ENCODE measurements at regions not wholly inside any gene's neighbourhood (a gene's known extent, or its start where the extent isn't known, plus 50 kb on each side); places are given as distances from the start of the nearest gene placed in this dataset.

DNA sequence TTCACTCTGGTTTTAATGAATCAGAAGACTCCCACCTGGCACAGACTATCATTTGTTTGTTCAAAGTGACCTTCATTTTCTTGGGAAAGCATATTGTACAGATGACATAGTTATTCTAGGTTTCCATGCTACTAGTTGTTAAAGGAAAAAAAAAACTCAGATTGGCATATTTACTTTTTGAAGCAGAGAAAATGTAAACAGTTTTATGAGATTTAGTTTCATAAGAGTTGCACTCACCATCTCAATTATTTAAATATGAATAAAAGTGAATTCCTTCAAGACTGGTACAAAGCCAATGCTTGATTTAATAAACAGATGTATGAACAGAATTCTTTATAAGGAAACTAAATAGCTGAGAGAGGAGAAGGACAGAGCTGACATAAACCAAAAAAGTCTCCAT is 280.3 kb upstream of the UGT8 start:
- ATAC-seq, result no peak
- Mint-ChIP-seq H3K4me3 (no peak overlapping the region), H3K27me3 (ENCODE audit: low read depth) (peaks cover under 1% of the 10 kb centered on the region), H3K36me3 (no peaks in the 10 kb centered on the region), H3K9me3 (no peaks in the 10 kb centered on the region), H3K27ac (no peak overlapping the region), H3K4me1 (no peaks in the 10 kb centered on the region)
- ChIA-PET POLR2A (no interaction called here), CTCF (no interaction called here)
- DNase-seq (ENCODE audit: low spot score), result no peak
- TF ChIP-seq, protein P1, sequence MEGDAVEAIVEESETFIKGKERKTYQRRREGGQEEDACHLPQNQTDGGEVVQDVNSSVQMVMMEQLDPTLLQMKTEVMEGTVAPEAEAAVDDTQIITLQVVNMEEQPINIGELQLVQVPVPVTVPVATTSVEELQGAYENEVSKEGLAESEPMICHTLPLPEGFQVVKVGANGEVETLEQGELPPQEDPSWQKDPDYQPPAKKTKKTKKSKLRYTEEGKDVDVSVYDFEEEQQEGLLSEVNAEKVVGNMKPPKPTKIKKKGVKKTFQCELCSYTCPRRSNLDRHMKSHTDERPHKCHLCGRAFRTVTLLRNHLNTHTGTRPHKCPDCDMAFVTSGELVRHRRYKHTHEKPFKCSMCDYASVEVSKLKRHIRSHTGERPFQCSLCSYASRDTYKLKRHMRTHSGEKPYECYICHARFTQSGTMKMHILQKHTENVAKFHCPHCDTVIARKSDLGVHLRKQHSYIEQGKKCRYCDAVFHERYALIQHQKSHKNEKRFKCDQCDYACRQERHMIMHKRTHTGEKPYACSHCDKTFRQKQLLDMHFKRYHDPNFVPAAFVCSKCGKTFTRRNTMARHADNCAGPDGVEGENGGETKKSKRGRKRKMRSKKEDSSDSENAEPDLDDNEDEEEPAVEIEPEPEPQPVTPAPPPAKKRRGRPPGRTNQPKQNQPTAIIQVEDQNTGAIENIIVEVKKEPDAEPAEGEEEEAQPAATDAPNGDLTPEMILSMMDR (IDR thresholded peaks at IDR 0.05), result no peak

DNA sequence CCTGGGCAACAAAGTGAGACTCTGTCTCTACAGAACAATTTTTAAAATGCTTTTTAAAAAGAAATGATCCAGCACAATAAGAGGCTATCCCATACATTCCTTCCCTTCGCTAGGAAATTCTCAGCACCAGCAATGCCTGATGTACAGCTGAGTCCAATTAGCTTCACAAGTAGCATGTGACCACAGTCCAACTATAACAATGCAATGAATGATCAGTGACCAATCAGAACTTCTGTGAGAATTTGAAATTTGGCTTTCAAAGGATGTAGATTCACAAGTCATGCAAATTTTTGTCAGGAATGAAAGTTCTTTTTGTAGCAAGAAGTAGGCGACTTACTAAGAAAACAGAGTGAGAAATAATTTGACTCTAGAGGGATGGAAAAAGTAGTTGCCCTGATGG is 278.5 kb upstream of the UGT8 start:
- TF ChIP-seq RORB (CRISPR knock-in tag; IDR thresholded peaks at IDR 0.05) (no peak), RELA (CRISPR knock-in tag; IDR thresholded peaks at IDR 0.05; ENCODE audit: borderline replicate concordance) (no peak), ZNF423 (CRISPR knock-in tag; IDR thresholded peaks at IDR 0.05) (no peak), GRHL2 (CRISPR knock-in tag; IDR thresholded peaks at IDR 0.05; ENCODE audit: insufficient replicate concordance, severe bottlenecking) (no peak), NR3C1 (CRISPR knock-in tag; conservative IDR thresholded peaks at IDR 0.05; ENCODE audit: low read depth) (no peak), KAT7 (CRISPR knock-in tag; IDR thresholded peaks at IDR 0.05; ENCODE audit: borderline replicate concordance) (no peak), TEAD1 (CRISPR knock-in tag; IDR thresholded peaks at IDR 0.05) (no peak), ZNF416 (CRISPR knock-in tag; IDR thresholded peaks at IDR 0.05) (no peak), ZNF317 (CRISPR knock-in tag; IDR thresholded peaks at IDR 0.05; ENCODE audit: borderline replicate concordance, low read depth) (no peak)
- TF ChIP-seq, protein P2, sequence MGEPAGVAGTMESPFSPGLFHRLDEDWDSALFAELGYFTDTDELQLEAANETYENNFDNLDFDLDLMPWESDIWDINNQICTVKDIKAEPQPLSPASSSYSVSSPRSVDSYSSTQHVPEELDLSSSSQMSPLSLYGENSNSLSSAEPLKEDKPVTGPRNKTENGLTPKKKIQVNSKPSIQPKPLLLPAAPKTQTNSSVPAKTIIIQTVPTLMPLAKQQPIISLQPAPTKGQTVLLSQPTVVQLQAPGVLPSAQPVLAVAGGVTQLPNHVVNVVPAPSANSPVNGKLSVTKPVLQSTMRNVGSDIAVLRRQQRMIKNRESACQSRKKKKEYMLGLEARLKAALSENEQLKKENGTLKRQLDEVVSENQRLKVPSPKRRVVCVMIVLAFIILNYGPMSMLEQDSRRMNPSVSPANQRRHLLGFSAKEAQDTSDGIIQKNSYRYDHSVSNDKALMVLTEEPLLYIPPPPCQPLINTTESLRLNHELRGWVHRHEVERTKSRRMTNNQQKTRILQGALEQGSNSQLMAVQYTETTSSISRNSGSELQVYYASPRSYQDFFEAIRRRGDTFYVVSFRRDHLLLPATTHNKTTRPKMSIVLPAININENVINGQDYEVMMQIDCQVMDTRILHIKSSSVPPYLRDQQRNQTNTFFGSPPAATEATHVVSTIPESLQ (CRISPR knock-in tag; IDR thresholded peaks at IDR 0.05), result no peak
- Mint-ChIP-seq H3K27me3 (ENCODE audit: low read depth) (no peaks in the 10 kb centered on the region), H3K36me3 (no peaks in the 10 kb centered on the region), H3K4me3 (no peak overlapping the region), H3K9me3 (no peaks in the 10 kb centered on the region), H3K27ac (no peak overlapping the region), H3K4me1 (no peaks in the 10 kb centered on the region)
- ChIA-PET POLR2A (no interaction called here), CTCF (no interaction called here)
- ATAC-seq, result no peak
- DNase-seq (ENCODE audit: low spot score), result no peak

DNA sequence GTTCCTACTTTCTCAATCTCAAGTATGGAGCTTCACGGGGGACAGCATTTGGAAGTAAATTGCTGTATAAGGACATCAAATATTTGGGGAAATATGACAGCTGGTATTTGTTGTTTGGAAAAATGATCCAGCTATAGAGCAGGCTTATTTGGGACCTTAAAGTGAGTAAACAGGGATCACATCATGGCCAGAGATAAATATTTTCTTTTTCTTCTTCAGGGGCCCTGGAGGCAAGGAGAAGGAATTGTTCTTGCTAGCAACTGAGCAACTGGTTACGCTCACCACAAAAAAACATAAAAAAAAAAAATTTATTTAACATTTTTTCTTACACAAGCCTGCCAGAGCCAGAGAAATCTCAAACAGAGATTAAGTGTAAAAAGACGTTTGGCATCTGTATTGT is 277.2 kb upstream of the UGT8 start:
- POLR2A ChIA-PET, result no interaction called here
- DNase-seq (ENCODE audit: low spot score) (no peak), ATAC-seq (no peak)
- CTCF ChIA-PET, result no interaction called here
- H3K27me3 Mint-ChIP-seq (ENCODE audit: low read depth), result no peaks in the 10 kb centered on the region
- no peaks in the 10 kb centered on the region for H3K36me3 Mint-ChIP-seq
- no peak overlapping the region for H3K4me3 Mint-ChIP-seq
- TF ChIP-seq, protein P3, sequence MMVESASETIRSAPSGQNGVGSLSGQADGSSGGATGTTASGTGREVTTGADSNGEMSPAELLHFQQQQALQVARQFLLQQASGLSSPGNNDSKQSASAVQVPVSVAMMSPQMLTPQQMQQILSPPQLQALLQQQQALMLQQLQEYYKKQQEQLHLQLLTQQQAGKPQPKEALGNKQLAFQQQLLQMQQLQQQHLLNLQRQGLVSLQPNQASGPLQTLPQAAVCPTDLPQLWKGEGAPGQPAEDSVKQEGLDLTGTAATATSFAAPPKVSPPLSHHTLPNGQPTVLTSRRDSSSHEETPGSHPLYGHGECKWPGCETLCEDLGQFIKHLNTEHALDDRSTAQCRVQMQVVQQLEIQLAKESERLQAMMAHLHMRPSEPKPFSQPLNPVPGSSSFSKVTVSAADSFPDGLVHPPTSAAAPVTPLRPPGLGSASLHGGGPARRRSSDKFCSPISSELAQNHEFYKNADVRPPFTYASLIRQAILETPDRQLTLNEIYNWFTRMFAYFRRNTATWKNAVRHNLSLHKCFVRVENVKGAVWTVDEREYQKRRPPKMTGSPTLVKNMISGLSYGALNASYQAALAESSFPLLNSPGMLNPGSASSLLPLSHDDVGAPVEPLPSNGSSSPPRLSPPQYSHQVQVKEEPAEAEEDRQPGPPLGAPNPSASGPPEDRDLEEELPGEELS (CRISPR knock-in tag; IDR thresholded peaks at IDR 0.05), result no peak
- no peak for TF ChIP-seq NR2C2 (CRISPR knock-in tag; IDR thresholded peaks at IDR 0.05)
- TF ChIP-seq ETV6 (CRISPR knock-in tag; IDR thresholded peaks at IDR 0.05), result no peak
- no peak for TF ChIP-seq OVOL2 (CRISPR knock-in tag; IDR thresholded peaks at IDR 0.05; ENCODE audit: borderline replicate concordance)
- TF ChIP-seq, protein P4, sequence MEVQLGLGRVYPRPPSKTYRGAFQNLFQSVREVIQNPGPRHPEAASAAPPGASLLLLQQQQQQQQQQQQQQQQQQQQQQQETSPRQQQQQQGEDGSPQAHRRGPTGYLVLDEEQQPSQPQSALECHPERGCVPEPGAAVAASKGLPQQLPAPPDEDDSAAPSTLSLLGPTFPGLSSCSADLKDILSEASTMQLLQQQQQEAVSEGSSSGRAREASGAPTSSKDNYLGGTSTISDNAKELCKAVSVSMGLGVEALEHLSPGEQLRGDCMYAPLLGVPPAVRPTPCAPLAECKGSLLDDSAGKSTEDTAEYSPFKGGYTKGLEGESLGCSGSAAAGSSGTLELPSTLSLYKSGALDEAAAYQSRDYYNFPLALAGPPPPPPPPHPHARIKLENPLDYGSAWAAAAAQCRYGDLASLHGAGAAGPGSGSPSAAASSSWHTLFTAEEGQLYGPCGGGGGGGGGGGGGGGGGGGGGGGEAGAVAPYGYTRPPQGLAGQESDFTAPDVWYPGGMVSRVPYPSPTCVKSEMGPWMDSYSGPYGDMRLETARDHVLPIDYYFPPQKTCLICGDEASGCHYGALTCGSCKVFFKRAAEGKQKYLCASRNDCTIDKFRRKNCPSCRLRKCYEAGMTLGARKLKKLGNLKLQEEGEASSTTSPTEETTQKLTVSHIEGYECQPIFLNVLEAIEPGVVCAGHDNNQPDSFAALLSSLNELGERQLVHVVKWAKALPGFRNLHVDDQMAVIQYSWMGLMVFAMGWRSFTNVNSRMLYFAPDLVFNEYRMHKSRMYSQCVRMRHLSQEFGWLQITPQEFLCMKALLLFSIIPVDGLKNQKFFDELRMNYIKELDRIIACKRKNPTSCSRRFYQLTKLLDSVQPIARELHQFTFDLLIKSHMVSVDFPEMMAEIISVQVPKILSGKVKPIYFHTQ (CRISPR knock-in tag; IDR thresholded peaks at IDR 0.05), result no peak
- TF ChIP-seq ZBTB21 (CRISPR knock-in tag; IDR thresholded peaks at IDR 0.05; ENCODE audit: borderline replicate concordance), result no peak
- TF ChIP-seq, protein P5, sequence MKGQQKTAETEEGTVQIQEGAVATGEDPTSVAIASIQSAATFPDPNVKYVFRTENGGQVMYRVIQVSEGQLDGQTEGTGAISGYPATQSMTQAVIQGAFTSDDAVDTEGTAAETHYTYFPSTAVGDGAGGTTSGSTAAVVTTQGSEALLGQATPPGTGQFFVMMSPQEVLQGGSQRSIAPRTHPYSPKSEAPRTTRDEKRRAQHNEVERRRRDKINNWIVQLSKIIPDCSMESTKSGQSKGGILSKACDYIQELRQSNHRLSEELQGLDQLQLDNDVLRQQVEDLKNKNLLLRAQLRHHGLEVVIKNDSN (CRISPR knock-in tag; IDR thresholded peaks at IDR 0.05), result no peak
- no peaks in the 10 kb centered on the region for H3K4me1 Mint-ChIP-seq
- no peaks in the 10 kb centered on the region for H3K9me3 Mint-ChIP-seq
- H3K27ac Mint-ChIP-seq, result no peak overlapping the region

All from WTC11 (cell line).